K562 (cell line): ENCODE measurements at regions not wholly inside any gene's neighbourhood (a gene's known extent, or its start where the extent isn't known, plus 50 kb on each side); places are given as distances from the start of the nearest gene placed in this dataset.

Experiments
- CC2D1A ChIP-seq: fragments of 450-650 bp; IDR thresholded peaks from 2 replicates; pipeline ENCODE4 v1.6.1; 2017; ENCODE audit warnings: mild to moderate bottlenecking
- MEIS2 ChIP-seq: fragments of 450-650 bp; IDR thresholded peaks from 2 replicates; pipeline ENCODE4 v1.6.1; 2014; ENCODE audit warnings: mild to moderate bottlenecking; ENCODE audit not compliant: partially characterized antibody
- POLR2A ChIP-seq: fragments of 450-650 bp; conservative IDR thresholded peaks from 2 replicates; pipeline ENCODE4 v1.6.1; 2016

- TF ChIP-seq MEIS2 (no peak), POLR2A (no peak), CC2D1A (no peak)
Observed at GRCh38 chr9:118963674-118964073, 405.6 kb downstream of the BRINP1 start.
